Activated naive CD8-positive, alpha-beta T cell treated with anti-CD3 and anti-CD28 coated beads, Interleukin-2, amount 10 ng/mL, durations not matched to agents 7 days and 5 days (primary cell): ENCODE measurements at regions not wholly inside any gene's neighbourhood (a gene's known extent, or its start where the extent isn't known, plus 50 kb on each side); places are given as distances from the start of the nearest gene placed in this dataset.
A peak's percentile ranks its signal among the peaks of the same experiment; 100 is the strongest.
"Not testable (repeated sequence)": the region's sequence is repeated elsewhere in the genome, so short reads cannot be mapped to it uniquely, and the experiment has no call there.

ENCODE experiments used
- ATAC-seq: fragments of 150-1000 bp; cut with Tn5 transposase; one replicate; pipeline ENCODE4 v1.10.0; 2021; ENCODE audit warnings: low read depth, moderate library complexity
- POLR2A ChIA-PET: fragments of 350-600 bp; sonication (Branson Sonifier 250); formaldehyde crosslinking; loops from one replicate; lab custom pipeline; 2021; ENCODE audit warnings: antibody characterized with exemption; lab: Charles Lee
- DNase-seq: peaks from one replicate; pipeline ENCODE4 v3.0.0; 2021
- H3K27ac Mint-ChIP-seq: one replicate; pipeline ENCODE4 v1.8.0; 2022; ENCODE audit warnings: mild to moderate bottlenecking, mixed read lengths
- H3K27me3 Mint-ChIP-seq: one replicate; pipeline ENCODE4 v1.8.0; 2022; ENCODE audit warnings: mild to moderate bottlenecking, moderate library complexity, mixed read lengths
- H3K36me3 Mint-ChIP-seq: one replicate; pipeline ENCODE4 v1.8.0; 2021; ENCODE audit warnings: mild to moderate bottlenecking, mixed read lengths
- H3K4me1 Mint-ChIP-seq: one replicate; pipeline ENCODE4 v1.8.0; 2021; ENCODE audit warnings: mixed read lengths
- H3K4me3 Mint-ChIP-seq: one replicate; pipeline ENCODE4 v1.8.0; 2022; ENCODE audit warnings: mild to moderate bottlenecking, moderate library complexity, mixed read lengths
- H3K9me3 Mint-ChIP-seq: one replicate; pipeline ENCODE4 v1.8.0; 2021; ENCODE audit warnings: mixed read lengths

DNA sequence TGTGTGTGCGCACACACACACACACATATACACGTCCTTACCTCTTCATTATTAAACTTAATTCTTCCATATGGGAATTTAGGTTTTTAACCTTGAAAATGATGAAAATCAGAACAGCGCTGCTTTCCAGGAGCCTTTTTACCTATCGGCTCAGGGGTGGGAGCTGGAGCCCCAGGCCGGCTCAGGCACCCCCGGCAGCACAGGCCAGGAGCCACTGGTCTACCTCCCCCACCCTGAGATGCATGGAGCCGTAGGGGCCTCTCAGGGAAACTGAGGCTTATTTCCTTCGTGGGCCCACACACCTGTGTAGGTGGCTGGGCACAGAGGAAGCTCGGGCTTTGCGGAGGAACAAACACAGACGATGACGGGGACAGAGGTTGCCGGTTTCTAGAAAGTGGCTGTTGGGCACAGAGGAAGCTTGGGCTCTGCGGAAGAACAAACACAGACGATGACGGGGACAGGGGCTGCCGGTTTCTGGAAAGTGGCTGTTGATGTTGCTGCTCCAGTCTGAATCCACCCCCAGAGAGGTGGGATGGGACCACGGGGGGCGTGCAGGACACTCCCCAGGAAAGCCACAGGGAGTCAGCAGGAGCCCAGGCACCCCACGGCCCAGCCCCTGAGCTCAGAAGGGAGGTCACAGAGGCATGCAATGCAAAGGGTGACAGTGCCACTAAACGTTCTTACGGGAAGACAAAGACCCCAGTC lies 149.4 kb downstream of the BRD1 start:
- ATAC-seq: peak; percentile 50
- peak overlapping the region; percentile 39 for H3K4me3 Mint-ChIP-seq
- H3K4me1 Mint-ChIP-seq: peaks cover 2% of the 10 kb centered on the region
- peaks cover 4% of the 10 kb centered on the region for H3K9me3 Mint-ChIP-seq
- DNase-seq: peak; percentile 28
- H3K36me3 Mint-ChIP-seq: no peaks in the 10 kb centered on the region
- POLR2A ChIA-PET: no interaction called here
- peaks cover 22% of the 10 kb centered on the region for H3K27me3 Mint-ChIP-seq
- H3K27ac Mint-ChIP-seq: peak overlapping the region; percentile 42

DNA sequence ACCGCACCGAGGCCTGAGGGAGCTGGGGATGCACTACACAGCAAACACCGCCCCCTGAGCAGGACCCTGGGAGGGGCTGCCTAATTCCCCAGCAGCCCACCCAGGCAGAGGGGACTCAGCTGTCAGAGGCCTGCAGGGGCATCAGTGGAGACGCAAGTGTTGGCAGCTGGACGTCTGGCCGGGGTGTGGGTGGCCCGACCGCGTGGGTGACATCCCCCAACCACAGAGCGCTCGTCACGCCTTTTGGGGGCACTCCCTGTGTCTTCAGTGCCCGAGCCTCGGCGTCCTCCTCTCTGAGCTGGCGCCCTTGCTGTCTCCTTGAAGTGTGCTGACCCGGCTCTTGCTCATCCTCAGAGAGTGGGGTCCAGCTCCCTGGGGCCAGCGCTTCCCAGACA lies 150.2 kb downstream of the BRD1 start:
- H3K27ac Mint-ChIP-seq: no peak overlapping the region
- POLR2A ChIA-PET: no interaction called here
- H3K36me3 Mint-ChIP-seq: no peaks in the 10 kb centered on the region
- H3K27me3 Mint-ChIP-seq: peaks cover 27% of the 10 kb centered on the region
- no peak overlapping the region for H3K4me3 Mint-ChIP-seq
- H3K4me1 Mint-ChIP-seq: peaks cover 2% of the 10 kb centered on the region
- H3K9me3 Mint-ChIP-seq: no peaks in the 10 kb centered on the region
- ATAC-seq: no peak
- no peak for DNase-seq

DNA sequence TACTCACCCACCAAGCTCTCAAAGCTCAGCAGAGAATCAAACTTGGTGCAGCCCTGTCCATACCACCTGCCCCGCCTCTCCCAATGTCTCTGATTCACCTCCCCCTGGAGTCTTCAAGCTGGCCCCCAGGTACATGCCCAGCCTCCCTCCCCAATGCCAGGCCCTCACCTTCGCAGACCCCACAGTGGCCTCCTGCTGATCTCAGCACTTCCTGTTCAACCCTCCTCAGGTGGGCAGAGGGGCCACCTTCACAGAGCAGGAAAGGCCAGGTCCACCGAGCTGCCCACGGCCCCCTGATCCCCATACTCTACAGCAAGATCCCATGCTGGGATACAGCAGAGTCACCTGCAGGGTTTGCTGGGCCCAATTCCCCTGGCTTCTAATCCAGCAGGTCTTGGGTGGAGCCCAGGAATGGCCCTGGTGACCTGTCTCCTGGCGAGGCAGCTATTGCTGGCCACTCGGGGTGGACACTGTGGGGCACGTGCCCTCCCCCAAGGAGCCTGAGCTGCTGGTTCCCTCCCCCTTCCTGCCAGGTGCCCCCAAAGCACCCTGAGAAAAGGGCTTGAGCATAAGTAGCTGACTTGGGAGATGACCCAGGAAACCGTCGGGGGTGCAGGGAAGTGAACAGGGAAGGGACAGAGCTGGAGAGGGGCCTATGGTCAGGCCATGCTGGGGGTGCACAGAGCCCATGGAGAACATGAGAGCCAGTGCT lies 150.7 kb downstream of the BRD1 start:
- H3K27ac Mint-ChIP-seq: no peak overlapping the region
- DNase-seq (no peak), ATAC-seq (no peak)
- no peaks in the 10 kb centered on the region for H3K9me3 Mint-ChIP-seq
- POLR2A ChIA-PET: interaction anchor here (1.5 kb wide), 1 partner anchor 20 kb away, joined by 3 read pairs; no protein-coding TSS in a partner anchor
- no peaks in the 10 kb centered on the region for H3K36me3 Mint-ChIP-seq
- peaks cover 2% of the 10 kb centered on the region for H3K4me1 Mint-ChIP-seq
- peaks cover 24% of the 10 kb centered on the region for H3K27me3 Mint-ChIP-seq
- H3K4me3 Mint-ChIP-seq: no peak overlapping the region

DNA sequence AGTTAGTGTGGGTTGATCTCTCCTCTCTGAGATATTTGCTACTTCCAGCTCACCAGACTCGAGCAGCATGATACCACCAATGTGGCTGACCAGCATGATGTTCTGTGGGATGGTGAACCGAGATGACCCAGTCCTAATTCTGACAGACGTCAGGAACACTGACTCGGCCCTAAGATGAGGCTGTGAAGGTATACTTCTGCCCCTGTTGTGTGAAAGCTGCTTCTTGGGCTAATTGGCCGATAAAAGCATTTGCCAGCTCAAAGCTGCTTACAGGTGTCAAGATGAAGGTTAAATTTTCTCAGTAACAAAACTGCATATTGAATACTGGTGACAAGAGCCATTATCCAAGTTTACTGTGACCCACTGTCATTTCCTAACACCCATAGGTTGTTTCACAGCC lies 151.4 kb downstream of the BRD1 start:
- DNase-seq (no peak), ATAC-seq (no peak)

DNA sequence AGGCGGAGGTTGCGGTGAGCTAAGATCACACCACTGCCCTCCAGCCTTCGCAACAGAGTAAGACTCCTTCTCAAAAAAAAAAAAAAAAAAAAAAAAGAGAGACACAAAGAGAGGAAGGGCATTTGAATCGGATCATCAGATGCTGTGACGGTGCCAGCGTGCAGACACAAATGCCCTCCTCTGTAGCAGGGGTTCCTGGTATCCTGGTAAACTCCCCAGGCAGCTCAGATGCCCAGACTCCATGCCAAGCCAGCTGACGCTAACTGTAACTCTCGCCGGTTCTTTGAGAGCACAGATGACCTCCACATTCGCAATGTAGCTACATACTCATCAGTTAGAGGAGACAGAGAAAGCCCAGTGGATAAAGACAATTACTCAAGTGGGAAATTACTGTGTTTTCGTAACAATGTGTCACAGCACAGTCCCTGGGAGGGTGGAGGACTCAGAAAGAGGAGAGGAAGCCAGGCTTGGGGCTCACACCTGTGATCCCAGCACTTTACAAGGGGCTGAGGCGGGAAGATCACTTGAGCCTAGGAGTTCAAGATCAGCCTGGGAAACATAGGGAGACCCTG lies 153.1 kb downstream of the BRD1 start:
- Mint-ChIP-seq H3K36me3 (no peaks in the 10 kb centered on the region), H3K27ac (no peak overlapping the region), H3K27me3 (peaks cover 36% of the 10 kb centered on the region), H3K4me1 (peaks cover 8% of the 10 kb centered on the region), H3K9me3 (no peaks in the 10 kb centered on the region), H3K4me3 (no peak overlapping the region)
- DNase-seq (no peak), ATAC-seq (no peak)
- POLR2A ChIA-PET: no interaction called here

More for the DNA sequence above, 151.4 kb downstream of the BRD1 start:
- Mint-ChIP-seq H3K9me3 (no peaks in the 10 kb centered on the region), H3K4me1 (peaks cover 4% of the 10 kb centered on the region), H3K27ac (no peak overlapping the region), H3K36me3 (no peaks in the 10 kb centered on the region), H3K4me3 (no peak overlapping the region), H3K27me3 (peaks cover 28% of the 10 kb centered on the region)
- POLR2A ChIA-PET: interaction anchor here (1.5 kb wide), 1 partner anchor 19 kb away, joined by 3 read pairs; no protein-coding TSS in a partner anchor

DNA sequence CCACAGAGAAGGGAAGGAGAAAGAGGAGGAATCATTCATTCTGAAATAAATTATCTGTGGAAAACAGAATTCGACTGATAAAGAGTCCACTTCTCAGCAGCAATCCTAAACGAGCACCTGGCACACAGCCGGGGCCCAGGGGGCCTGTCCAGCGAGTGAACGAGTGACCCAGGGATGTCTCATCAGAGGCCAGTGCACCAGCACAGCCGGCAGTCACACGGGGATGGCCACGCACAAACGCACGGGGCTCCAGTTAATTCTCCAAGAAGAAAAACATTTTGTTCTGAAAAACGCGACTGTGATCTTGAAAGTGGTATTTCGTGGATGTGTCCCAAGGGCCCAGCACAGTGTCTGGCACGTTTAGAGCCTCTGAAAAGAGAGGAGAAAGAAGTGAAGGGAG lies 154.6 kb downstream of the BRD1 start:
- Mint-ChIP-seq H3K27me3 (peaks cover 45% of the 10 kb centered on the region), H3K36me3 (no peaks in the 10 kb centered on the region), H3K9me3 (no peaks in the 10 kb centered on the region), H3K4me1 (peaks cover 5% of the 10 kb centered on the region), H3K4me3 (no peak overlapping the region), H3K27ac (no peak overlapping the region)
- POLR2A ChIA-PET: no interaction called here
- no peak for ATAC-seq
- DNase-seq: no peak

DNA sequence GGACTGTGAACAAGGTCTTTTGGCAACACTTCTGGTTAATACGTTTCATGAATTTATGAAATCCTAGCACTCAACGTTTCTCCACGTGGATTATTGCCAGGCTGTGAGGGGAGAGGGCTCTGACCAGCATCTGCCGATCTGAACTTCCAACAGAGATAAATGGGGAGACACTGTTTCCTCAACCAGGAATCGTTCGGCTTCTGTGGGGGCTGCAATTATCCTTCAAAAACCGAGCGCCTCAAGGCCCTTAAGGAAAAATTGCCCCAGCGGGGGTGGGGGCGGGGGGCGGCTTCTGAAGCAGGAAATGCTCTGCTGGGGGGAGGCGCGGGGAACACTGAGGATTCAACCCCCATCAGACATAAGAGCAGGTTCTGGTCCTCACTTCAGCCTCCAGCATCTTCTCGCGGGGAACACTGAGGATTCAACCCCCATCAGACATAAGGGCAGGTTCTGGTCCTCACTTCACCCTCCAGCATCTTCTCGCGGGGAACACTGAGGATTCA lies 155.6 kb downstream of the BRD1 start:
- DNase-seq (no peak), ATAC-seq (no peak)
- Mint-ChIP-seq H3K4me3 (no peak overlapping the region), H3K27me3 (peaks cover 45% of the 10 kb centered on the region), H3K27ac (no peak overlapping the region), H3K36me3 (no peaks in the 10 kb centered on the region), H3K4me1 (peaks cover 7% of the 10 kb centered on the region), H3K9me3 (no peaks in the 10 kb centered on the region)
- POLR2A ChIA-PET: no interaction called here

DNA sequence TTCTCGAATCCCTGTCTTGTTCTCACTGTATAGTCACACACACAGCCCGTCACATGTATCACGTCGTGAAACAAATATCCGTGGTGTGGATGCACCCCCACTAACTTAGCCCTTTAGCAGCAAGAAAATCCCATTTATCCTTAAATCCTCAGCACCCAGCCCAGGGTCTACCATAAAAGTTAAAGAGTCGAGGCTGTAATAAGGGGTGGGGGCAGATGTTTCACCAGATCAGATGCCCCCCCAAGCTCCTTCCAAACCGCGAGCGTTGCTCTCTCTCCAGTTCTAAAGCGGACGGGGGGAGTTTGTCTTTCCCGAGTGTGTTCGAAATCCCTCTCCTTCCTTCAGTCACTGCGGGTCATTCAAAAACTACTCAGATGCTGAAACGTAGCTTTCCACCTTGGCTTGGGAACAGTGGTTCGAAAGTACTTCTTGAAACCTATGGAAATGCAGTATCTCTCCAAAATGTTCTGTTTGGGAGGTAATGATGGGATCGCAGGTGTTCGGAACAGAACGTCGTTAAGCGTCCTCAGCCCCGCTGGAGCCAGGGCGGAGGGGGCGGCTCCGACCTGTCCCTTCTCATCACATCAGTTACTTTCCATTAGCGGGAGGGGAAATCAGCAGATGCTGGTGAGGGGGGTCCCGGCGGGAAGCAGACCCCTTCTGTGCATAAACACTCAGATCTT lies 156.2 kb downstream of the BRD1 start:
- no peak overlapping the region for H3K27ac Mint-ChIP-seq
- POLR2A ChIA-PET: no interaction called here

DNA sequence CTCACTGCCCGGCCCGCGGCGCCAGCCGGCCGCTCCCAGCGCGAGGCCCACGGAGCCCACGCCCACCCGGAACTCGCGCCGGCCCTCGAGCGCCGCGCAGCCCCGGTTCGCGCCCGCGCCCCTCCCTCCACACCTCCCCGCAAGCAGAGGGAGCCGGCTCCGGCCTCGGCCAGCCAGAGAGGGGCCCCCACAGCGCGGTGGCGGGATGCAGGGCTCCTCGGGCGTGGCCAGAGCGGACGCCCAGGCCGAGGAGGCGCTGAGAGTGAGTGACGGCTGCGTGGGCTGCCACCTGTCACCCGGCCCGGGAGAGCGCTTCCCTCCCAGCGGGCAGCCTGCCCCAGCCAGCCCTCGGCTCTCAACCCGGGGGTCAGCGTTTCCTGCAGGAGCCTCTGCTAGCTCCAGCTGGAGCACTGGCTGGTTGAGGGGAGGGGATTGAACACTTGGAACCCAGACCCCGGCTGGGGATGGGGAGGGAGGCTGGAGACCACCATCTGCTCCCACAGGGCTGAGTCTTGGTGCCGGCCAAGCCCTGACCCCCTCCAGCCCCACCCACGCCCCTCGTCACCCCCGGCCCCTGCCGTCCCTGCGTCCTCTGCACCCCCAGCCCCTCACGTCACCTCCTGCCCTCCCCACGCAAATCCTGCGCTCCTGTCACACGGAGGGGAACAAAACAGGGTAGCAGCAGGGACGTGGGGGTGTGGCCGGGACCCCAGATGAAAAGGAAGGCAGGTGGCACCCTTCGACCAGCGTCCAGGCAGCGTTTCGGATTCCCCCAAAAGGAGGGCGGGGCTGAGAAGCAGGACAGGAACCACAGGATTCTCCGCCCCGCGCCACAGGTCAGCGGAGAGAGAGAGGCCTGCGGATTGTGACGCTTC lies 157.0 kb downstream of the BRD1 start:
- H3K36me3 Mint-ChIP-seq: no peaks in the 10 kb centered on the region
- peaks cover 47% of the 10 kb centered on the region for H3K27me3 Mint-ChIP-seq
- H3K4me1 Mint-ChIP-seq: peaks cover 17% of the 10 kb centered on the region
- POLR2A ChIA-PET: no interaction called here
- no peak overlapping the region for H3K27ac Mint-ChIP-seq
- ATAC-seq (peak; percentile 61), DNase-seq (peak; percentile 56)
- no peaks in the 10 kb centered on the region for H3K9me3 Mint-ChIP-seq
- peak overlapping the region; percentile 74 for H3K4me3 Mint-ChIP-seq

More for the DNA sequence above, 156.2 kb downstream of the BRD1 start:
- no peaks in the 10 kb centered on the region for H3K36me3 Mint-ChIP-seq
- no peak for ATAC-seq
- peak overlapping the region; percentile 74 for H3K4me3 Mint-ChIP-seq
- no peaks in the 10 kb centered on the region for H3K9me3 Mint-ChIP-seq
- no peak for DNase-seq
- H3K27me3 Mint-ChIP-seq: peaks cover 44% of the 10 kb centered on the region
- H3K4me1 Mint-ChIP-seq: peaks cover 13% of the 10 kb centered on the region

DNA sequence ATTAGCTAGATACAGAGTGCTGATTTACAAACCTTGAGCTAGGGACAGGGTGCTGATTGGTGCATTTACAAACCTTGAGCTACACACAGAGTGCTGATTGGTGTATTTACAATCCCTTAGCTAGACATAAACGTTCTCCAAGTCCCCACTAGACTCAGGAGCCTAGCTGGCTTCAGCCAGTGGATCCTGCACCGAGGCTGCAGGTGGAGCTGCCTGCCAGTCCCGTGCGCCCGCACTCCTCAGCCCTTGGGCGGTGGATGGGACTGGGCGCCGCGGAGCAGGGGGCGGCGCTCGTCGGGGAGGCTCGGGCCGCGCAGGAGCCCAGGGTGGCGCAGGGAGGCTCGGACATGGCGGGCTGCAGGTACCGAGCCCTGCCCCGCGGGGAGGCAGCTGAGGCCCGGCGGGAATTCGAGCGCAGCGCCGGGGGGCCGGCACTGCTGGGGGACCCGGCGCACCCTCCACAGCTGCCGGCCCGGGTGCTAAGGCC lies 157.7 kb downstream of the BRD1 start:
- ATAC-seq: peak; percentile 40
- Mint-ChIP-seq H3K27me3 (peaks cover 43% of the 10 kb centered on the region), H3K4me3 (peak overlapping the region; percentile 66), H3K4me1 (peaks cover 17% of the 10 kb centered on the region)
- H3K36me3 Mint-ChIP-seq, H3K27ac Mint-ChIP-seq, H3K9me3 Mint-ChIP-seq, POLR2A ChIA-PET: not testable (repeated sequence)
- DNase-seq: peak; percentile 56

DNA sequence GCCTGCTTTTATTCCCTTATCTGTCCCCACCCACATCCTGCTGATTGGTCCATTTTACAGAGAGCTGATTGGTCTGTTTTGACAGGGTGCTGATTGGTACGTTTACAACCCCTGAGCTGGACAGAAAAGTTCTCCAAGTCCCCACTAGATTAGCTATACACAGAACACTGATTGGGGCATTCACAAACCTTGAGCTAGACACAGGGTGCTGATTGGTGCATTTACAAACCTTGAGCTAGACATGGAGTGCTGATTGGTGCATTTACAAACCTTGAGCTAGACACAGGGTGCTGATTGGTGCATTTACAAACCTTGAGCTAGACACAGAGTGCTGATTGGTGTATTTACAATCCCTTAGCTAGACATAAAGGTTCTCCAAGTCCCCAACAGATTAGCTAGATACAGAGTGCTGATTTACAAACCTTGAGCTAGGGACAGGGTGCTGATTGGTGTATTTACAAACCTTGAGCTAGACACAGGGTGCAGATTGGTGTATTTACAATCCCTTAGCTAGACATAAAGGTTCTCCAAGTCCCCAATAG lies 158.2 kb downstream of the BRD1 start:
- DNase-seq, H3K9me3 Mint-ChIP-seq, POLR2A ChIA-PET, H3K36me3 Mint-ChIP-seq: not testable (repeated sequence)
- Mint-ChIP-seq H3K27me3 (peaks cover 42% of the 10 kb centered on the region), H3K27ac (peak overlapping the region; percentile 21), H3K4me3 (peak overlapping the region; percentile 66), H3K4me1 (peaks cover 17% of the 10 kb centered on the region)
- ATAC-seq: peak; percentile 54

DNA sequence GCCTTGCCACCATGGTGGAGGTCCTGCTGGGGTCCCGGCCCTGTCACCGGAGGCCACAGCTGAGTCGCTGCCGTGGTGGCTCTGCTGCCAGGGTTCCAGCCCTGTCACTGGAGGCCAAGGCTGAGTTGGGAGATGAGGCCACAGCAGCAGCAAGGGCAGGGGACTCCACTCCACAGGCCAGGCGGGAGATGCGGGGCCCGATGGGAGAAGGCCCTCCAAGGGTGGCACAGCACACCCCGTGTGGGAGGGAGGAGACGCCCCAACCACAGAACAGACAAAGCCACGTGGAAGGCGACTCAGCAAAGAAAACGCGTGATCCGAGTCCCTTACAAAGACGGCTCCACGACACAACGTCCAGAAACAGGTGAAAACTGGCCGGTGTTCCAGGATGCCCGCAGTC lies 159.3 kb downstream of the BRD1 start:
- Mint-ChIP-seq H3K27me3 (peaks cover 36% of the 10 kb centered on the region), H3K27ac (peak overlapping the region; percentile 42), H3K4me3 (peak overlapping the region; percentile 35), H3K4me1 (peaks cover 17% of the 10 kb centered on the region), H3K9me3 (no peaks in the 10 kb centered on the region), H3K36me3 (no peaks in the 10 kb centered on the region)
- ATAC-seq (no peak), DNase-seq (no peak)
- POLR2A ChIA-PET: no interaction called here
